GM21360 (cell line): ENCODE measurements at regions not wholly inside any gene's neighbourhood (a gene's known extent, or its start where the extent isn't known, plus 50 kb on each side); places are given as distances from the start of the nearest gene placed in this dataset.
"Not testable (repeated sequence)": the region's sequence is repeated elsewhere in the genome, so short reads cannot be mapped to it uniquely, and the experiment has no call there.

Source experiments
- ATAC-seq: cut with Tn5 transposase; IDR thresholded peaks from one replicate; pipeline ENCODE4 v1.9.1; 2021; ENCODE audit warnings: mild to moderate bottlenecking, moderate library complexity; ENCODE audit not compliant: unreplicated experiment

GRCh38 chr16:29246091-29246490 lies 160.4 kb downstream of the NPIPB11 start:
- not testable (repeated sequence) for ATAC-seq

- no peak for ATAC-seq
Observed at GRCh38 chr16:29237971-29238370, 168.5 kb downstream of the NPIPB11 start.

- ATAC-seq: not testable (repeated sequence)
Observed at GRCh38 chr16:29237495-29237894, 169.0 kb downstream of the NPIPB11 start.

GRCh38 chr16:29237023-29237422 lies 169.5 kb downstream of the NPIPB11 start:
- ATAC-seq: not testable (repeated sequence)

GRCh38 chr16:29235836-29236370 lies 170.6 kb downstream of the NPIPB11 start:
- not testable (repeated sequence) for ATAC-seq

- not testable (repeated sequence) for ATAC-seq
Observed at GRCh38 chr16:29234536-29235275, 171.8 kb downstream of the NPIPB11 start.

- ATAC-seq: not testable (repeated sequence)
Observed at GRCh38 chr16:29233705-29234404, 172.7 kb downstream of the NPIPB11 start.

GRCh38 chr16:29232811-29233704 lies 173.5 kb downstream of the NPIPB11 start:
- no peak for ATAC-seq

- ATAC-seq: not testable (repeated sequence)
Observed at GRCh38 chr16:29232160-29232705, 174.3 kb downstream of the NPIPB11 start.

- no peak for ATAC-seq
Observed at GRCh38 chr16:29231244-29231643, 175.3 kb downstream of the NPIPB11 start.

GRCh38 chr16:29230671-29231096 lies 175.8 kb downstream of the NPIPB11 start:
- no peak for ATAC-seq

- ATAC-seq: not testable (repeated sequence)
Observed at GRCh38 chr16:29230006-29230668, 176.4 kb downstream of the NPIPB11 start.

GRCh38 chr16:29229616-29230005 lies 176.9 kb downstream of the NPIPB11 start:
- not testable (repeated sequence) for ATAC-seq

- not testable (repeated sequence) for ATAC-seq
Observed at GRCh38 chr16:29228664-29229611, 177.6 kb downstream of the NPIPB11 start.

GRCh38 chr16:29227751-29228663 lies 178.5 kb downstream of the NPIPB11 start:
- ATAC-seq: not testable (repeated sequence)

GRCh38 chr16:29226782-29227181 lies 179.7 kb downstream of the NPIPB11 start:
- no peak for ATAC-seq

GRCh38 chr16:29224675-29225074 lies 181.8 kb downstream of the NPIPB11 start:
- ATAC-seq: not testable (repeated sequence)

- ATAC-seq: not testable (repeated sequence)
Observed at GRCh38 chr16:29222615-29223014, 183.9 kb downstream of the NPIPB11 start.
